D721Med (cell line): ENCODE measurements at regions not wholly inside any gene's neighbourhood (a gene's known extent, or its start where the extent isn't known, plus 50 kb on each side); places are given as distances from the start of the nearest gene placed in this dataset.

Source experiments
- DNase-seq: peaks from one replicate; pipeline ENCODE4 v3.0.0; 2011; ENCODE audit warnings: low spot score; ENCODE audit not compliant: insufficient read length
- FAIRE-seq: peaks from 2 replicates; lab custom pipeline; 2011; peaks lifted over from hg19 to GRCh38; lab: Jason Lieb, UNC
- TF ChIP-seq, protein P1 (sequence below): IDR thresholded peaks from 2 replicates; pipeline ENCODE4 v1.5.1; 2012; ENCODE audit warnings: mild to moderate bottlenecking, control low read depth; ENCODE audit not compliant: insufficient read depth; ENCODE audit errors: missing control alignments

DNA sequence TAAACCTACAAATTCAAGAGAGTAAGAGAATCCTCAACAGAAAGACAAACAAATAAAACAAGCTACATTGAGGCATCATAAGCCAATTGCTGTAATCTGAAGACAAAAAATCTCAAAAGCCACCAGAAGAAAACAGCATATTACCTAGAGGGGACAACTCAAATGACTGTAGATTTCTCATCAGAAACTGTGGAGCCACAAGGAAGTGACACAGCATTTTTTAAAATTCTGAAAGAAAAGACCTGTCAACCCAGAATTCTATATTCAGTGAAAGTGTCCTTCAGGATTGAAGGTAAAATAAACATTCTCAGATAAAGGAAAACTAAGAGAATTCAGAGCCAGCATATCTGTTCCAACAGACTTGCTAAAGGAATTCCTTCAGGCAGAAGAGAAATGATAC is 147.8 kb upstream of the DHRS4 start:
- FAIRE-seq (no peak), DNase-seq (no peak)
- TF ChIP-seq, protein P1, sequence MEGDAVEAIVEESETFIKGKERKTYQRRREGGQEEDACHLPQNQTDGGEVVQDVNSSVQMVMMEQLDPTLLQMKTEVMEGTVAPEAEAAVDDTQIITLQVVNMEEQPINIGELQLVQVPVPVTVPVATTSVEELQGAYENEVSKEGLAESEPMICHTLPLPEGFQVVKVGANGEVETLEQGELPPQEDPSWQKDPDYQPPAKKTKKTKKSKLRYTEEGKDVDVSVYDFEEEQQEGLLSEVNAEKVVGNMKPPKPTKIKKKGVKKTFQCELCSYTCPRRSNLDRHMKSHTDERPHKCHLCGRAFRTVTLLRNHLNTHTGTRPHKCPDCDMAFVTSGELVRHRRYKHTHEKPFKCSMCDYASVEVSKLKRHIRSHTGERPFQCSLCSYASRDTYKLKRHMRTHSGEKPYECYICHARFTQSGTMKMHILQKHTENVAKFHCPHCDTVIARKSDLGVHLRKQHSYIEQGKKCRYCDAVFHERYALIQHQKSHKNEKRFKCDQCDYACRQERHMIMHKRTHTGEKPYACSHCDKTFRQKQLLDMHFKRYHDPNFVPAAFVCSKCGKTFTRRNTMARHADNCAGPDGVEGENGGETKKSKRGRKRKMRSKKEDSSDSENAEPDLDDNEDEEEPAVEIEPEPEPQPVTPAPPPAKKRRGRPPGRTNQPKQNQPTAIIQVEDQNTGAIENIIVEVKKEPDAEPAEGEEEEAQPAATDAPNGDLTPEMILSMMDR, result no peak

DNA sequence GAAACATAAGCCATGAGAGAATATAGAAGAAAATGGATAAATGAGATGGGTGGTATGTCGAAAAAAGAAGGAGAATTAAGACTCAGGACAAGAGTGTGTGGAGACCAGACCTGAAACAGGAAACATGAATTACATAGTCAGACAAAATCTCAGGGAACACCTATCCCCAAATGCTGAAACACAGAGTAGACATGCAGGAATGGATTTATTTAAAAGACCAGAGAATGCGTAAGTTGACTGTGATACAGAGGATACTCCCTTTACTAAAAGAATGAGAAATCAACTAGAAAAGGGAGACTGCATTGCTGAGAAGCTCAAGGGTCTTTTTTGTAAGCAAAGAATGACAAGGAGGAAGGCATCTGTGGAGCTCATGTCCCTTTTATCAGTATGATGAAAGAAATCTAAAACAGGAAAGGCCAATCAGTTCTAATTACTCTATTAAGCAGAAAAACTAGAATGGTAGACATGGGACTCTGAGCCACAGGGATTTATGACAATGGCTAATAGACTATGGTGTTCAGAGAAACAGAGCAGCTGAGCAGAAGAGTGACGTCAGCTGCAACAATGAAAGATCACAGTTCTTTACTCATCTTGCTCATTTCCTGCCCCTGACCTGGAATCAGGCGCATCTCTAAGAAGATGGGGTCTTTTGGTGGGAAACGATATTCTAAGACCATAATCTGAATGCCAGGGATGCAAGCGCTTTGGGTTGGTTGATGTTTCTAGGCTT is 138.9 kb upstream of the DHRS4 start:
- TF ChIP-seq, protein P1, result no peak
- FAIRE-seq (no peak), DNase-seq (no peak)

DNA sequence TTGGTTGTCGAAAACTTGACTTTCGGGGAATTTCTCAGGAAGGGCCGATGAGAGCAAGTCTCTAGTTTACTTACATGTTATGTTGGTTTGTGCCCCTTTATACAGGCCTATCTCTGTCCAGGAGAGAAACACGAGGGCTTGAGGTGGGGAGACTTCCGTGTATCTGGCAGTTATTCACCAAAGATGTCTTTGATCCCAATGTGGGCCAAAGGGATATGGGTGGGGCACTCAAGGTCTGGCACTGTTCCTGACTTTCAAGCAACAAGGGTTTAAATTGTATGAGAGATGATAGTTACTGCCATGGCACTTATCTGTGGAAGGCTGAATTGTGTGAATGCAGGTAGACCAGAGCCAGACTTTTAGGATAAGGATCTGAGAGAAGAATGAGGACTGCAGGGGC is 137.2 kb upstream of the DHRS4 start:
- DNase-seq, result no peak
- FAIRE-seq, result no peak

DNA sequence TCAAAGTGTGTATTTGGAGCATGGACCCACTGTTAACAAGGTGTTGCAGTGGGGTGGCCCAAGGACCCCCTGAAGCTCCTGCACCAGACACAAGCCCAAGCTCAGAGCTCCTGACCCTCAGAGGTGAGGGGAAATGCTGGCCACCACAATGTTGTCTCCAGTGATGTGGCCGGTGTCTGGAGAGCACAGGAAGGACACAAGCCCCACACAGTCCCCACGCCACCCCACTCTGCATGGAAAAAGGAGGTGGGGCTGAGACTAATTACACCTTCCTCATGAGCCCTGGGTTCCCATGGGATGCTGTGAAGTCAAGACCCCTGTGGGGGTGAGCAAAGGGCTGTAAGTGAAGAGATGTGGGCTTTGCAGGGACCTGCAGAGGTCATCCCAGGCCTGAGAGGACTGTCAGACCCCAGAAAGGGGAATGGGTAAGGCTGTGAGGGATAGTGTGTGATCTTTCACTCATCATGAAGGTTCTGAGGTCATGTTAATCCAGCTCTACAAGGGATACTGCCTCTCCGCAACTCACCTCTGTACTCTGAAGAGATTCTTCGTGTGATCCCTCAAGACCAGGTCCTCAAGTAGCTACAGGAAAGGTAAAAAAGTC is 136.3 kb upstream of the DHRS4 start:
- FAIRE-seq (no peak), DNase-seq (no peak)
- TF ChIP-seq, protein P1, result no peak

More for the DNA sequence above, 137.2 kb upstream of the DHRS4 start:
- TF ChIP-seq, protein P1, result no peak

DNA sequence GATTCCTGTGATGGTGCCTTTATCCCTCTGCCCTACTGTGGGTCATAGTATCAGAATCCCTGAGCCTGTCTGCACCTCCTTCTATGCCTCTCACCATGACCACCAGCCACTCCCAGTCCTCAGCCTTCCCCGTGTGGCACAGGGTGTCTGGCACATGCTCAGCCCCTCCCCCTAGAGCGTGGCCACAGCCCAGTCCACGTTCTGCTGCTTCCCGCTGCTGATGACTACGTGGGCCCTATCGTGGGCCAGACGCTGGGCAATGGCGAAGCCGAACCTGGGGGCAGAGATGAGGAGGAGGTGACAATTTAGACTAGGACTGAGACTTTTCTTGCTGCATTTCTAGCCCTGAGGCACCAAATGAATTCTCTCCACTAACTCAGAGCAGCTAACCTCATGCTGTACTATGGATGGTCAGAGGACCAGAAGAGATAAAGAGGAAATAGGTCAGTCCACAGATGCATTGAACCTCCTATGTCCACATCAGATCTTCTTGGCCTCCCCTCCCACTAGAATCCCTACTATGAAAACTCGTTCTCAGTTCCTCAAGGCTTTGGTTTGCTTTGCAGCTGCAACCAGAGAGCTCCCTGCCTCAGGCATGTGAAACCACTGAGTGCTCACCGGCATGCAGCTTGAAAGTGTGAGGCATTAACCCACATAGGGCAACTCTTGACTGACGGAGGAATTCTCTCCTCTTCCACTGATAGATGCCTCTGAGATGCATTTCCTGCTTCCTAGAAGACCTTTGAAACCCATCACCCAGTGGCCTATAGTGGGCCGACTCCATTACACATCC is 126.3 kb upstream of the DHRS4 start:
- FAIRE-seq, result no peak
- DNase-seq, result no peak
- TF ChIP-seq, protein P1, result no peak

DNA sequence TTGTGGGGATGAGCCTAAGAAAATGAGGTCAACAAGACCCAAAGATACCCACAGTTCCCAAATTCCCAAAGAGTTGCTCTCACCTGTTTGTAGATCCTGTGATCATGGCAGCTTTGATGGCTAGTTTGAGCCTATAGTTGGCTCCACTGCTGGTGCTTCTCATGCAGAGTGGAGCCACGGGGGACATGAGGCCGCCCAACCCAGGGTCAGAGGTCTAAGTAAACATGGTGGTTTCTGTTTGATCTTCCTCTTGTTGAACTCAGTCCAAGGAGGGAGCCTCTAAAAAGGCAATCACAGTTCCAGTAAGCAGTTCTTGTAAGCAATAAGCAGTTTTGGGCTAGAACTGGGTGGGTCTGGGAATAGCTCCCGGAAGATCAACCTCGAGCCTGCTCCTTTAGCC is 125.6 kb upstream of the DHRS4 start:
- TF ChIP-seq, protein P1, result no peak
- no peak for DNase-seq
- no peak for FAIRE-seq
